Activated naive CD4-positive, alpha-beta T cell treated with anti-CD3 and anti-CD28 coated beads, Interleukin-2, amount 50 U/mL, for 16 hours (primary cell): ENCODE measurements at regions not wholly inside any gene's neighbourhood (a gene's known extent, or its start where the extent isn't known, plus 50 kb on each side); places are given as distances from the start of the nearest gene placed in this dataset.

Experiments used
- DNase-seq: peaks from one replicate; pipeline ENCODE4 v3.0.0-alpha.2; 2020

- no peak for DNase-seq
Observed at GRCh38 chr5:73338256-73339050, 110.1 kb downstream of the FOXD1 start.

GRCh38 chr5:73337586-73338255 lies 110.9 kb downstream of the FOXD1 start:
- no peak for DNase-seq

- no peak for DNase-seq
Observed at GRCh38 chr5:73336366-73336765, 112.2 kb downstream of the FOXD1 start.

GRCh38 chr5:73333944-73334703 lies 114.5 kb downstream of the FOXD1 start:
- no peak for DNase-seq

GRCh38 chr5:73330613-73331012 lies 118.0 kb downstream of the FOXD1 start:
- no peak for DNase-seq

- no peak for DNase-seq
Observed at GRCh38 chr5:73328640-73329039, 119.9 kb downstream of the FOXD1 start.

GRCh38 chr5:73327908-73328455 lies 120.6 kb downstream of the FOXD1 start:
- DNase-seq: no peak

- no peak for DNase-seq
Observed at GRCh38 chr5:73325546-73325945, 123.0 kb downstream of the FOXD1 start.

- DNase-seq: no peak
Observed at GRCh38 chr5:73323466-73323865, 125.1 kb downstream of the FOXD1 start.

- DNase-seq: no peak
Observed at GRCh38 chr5:73322437-73323076, 126.0 kb downstream of the FOXD1 start.

GRCh38 chr5:73321757-73322436 lies 126.7 kb downstream of the FOXD1 start:
- DNase-seq: no peak

GRCh38 chr5:73319036-73319435 lies 129.5 kb downstream of the FOXD1 start:
- no peak for DNase-seq

- no peak for DNase-seq
Observed at GRCh38 chr5:73318308-73318719, 130.3 kb downstream of the FOXD1 start.

- DNase-seq: no peak
Observed at GRCh38 chr5:73317523-73317922, 131.1 kb downstream of the FOXD1 start.

- no peak for DNase-seq
Observed at GRCh38 chr5:73314395-73315257, 134.0 kb downstream of the FOXD1 start.

- DNase-seq: no peak
Observed at GRCh38 chr5:73312872-73313510, 135.6 kb downstream of the FOXD1 start.

GRCh38 chr5:73312146-73312871 lies 136.3 kb downstream of the FOXD1 start:
- no peak for DNase-seq

- DNase-seq: no peak
Observed at GRCh38 chr5:73311291-73312110, 137.1 kb downstream of the FOXD1 start.
